SK-N-SH (cell line): ENCODE measurements at regions not wholly inside any gene's neighbourhood (a gene's known extent, or its start where the extent isn't known, plus 50 kb on each side); places are given as distances from the start of the nearest gene placed in this dataset.

Source experiments
- CTCF ChIP-seq: fragments of 200-600 bp; sonication (generic); IDR thresholded peaks from 2 replicates; pipeline ENCODE4 v1.6.1; 2017; ENCODE audit warnings: antibody characterized with exemption, mild to moderate bottlenecking, moderate library complexity
- EP300 ChIP-seq, 2 experiments: IDR thresholded peaks; 2 replicates each; pipeline versions ENCODE4 v1.4.0 to v1.6.1; 2012; ENCODE audit warnings: borderline replicate concordance in 1 of 2, low read depth in 1 of 2, low read length in 1 of 2
- FOSL2 ChIP-seq: IDR thresholded peaks from 2 replicates; pipeline ENCODE4 v1.4.0; 2012; ENCODE audit warnings: low read depth, mild to moderate bottlenecking, moderate library complexity, borderline replicate concordance
- MAX ChIP-seq: IDR thresholded peaks from 2 replicates; pipeline ENCODE4 v1.4.0; 2012; ENCODE audit warnings: low read depth

GRCh38 chr1:70892930-70893329 lies 154.7 kb downstream of the PTGER3 start:
- TF ChIP-seq CTCF (no peak), MAX (no peak), FOSL2 (no peak), EP300 (IDR thresholded peaks at IDR 0.05; ENCODE audit: borderline replicate concordance in 1 of 2, low read depth in 1 of 2, low read length in 1 of 2) (no peak)
